ENCODE measurements at regions not wholly inside any gene's neighbourhood (a gene's known extent, or its start where the extent isn't known, plus 50 kb on each side); places are given as distances from the start of the nearest gene placed in this dataset.
A peak's percentile ranks its signal among the peaks of the same experiment; 100 is the strongest.

- no peaks in the 10 kb centered on the region for H4K20me1 ChIP-seq (ENCODE audit: control insufficient read depth, insufficient read depth, insufficient read length)
- H2AFZ ChIP-seq (ENCODE audit: low read length): no peak overlapping the region
- H4K91ac ChIP-seq (ENCODE audit: insufficient read length, low read depth, low read length): no peak overlapping the region
- H3K79me1 ChIP-seq (ENCODE audit: insufficient read depth, low read depth, low read length, poor library complexity, severe bottlenecking): no peaks in the 10 kb centered on the region
- H4K8ac ChIP-seq (replicated peaks; ENCODE audit: insufficient read length, low read depth, low read length): no peak overlapping the region
- H2BK20ac ChIP-seq (ENCODE audit: low read depth, low read length, poor library complexity, severe bottlenecking): no peak overlapping the region
- H3K4me2 ChIP-seq (ENCODE audit: insufficient read depth, insufficient read length, low read length): no peak overlapping the region
- no peak overlapping the region for H2BK120ac ChIP-seq (ENCODE audit: low read depth, low read length, poor library complexity, severe bottlenecking)
- no CpG with 5 or more reads among the region's 9 CpGs for WGBS (ENCODE audit: extremely low coverage, insufficient read length, low lambda C conversion rate)
- H2BK12ac ChIP-seq (ENCODE audit: insufficient read length, low read depth, low read length): no peak overlapping the region
- no peaks in the 10 kb centered on the region for H3K23me2 ChIP-seq (ENCODE audit: insufficient read length, low read depth, low read length, poor library complexity, severe bottlenecking)
- Mint-ChIP-seq H3K36me3 (ENCODE audit: insufficient read depth in 1 of 3, low read depth in 3 of 3) (no peaks in the 10 kb centered on the region), H3K27me3 (ENCODE audit: low read depth) (no peaks in the 10 kb centered on the region; the same call in 1 of the 2 replicates), H3K4me3 (no peak overlapping the region), H3K4me1 (peaks cover 27 to 48% of the 10 kb centered on the region in 2 experiments), H3K27ac (peak overlapping the region; percentile 62 to 93 (median 68); a peak in 6 of 7 replicates), H3K9me3 (no peaks in the 10 kb centered on the region)
- H3K79me2 ChIP-seq (ENCODE audit: insufficient read depth, low read length): no peaks in the 10 kb centered on the region
- no peak overlapping the region for H2BK15ac ChIP-seq (ENCODE audit: low read depth, low read length)
- H3K27me3 ChIP-seq (ENCODE audit: insufficient read depth, low read length): no peaks in the 10 kb centered on the region
- no peak overlapping the region for H3K4ac ChIP-seq (ENCODE audit: low read depth, low read length)
- no peak overlapping the region for H3K27ac ChIP-seq (ENCODE audit: insufficient read length, low read depth, low read length)
- no peak overlapping the region for H2BK5ac ChIP-seq (ENCODE audit: insufficient read length, low read length)
- H3K56ac ChIP-seq (ENCODE audit: insufficient read length, low read depth, low read length): no peak overlapping the region
- no peak overlapping the region for H4K5ac ChIP-seq (ENCODE audit: insufficient read length, low read depth, low read length)
- no peak overlapping the region for H3K9ac ChIP-seq (ENCODE audit: extremely low read depth, insufficient read length, low read length)
- H3K18ac ChIP-seq (ENCODE audit: insufficient read length, low read depth, low read length): no peak overlapping the region
- no peak overlapping the region for H2AK5ac ChIP-seq (ENCODE audit: insufficient read length, low read length)
- DNase-seq: peak; percentile 38
- H3K14ac ChIP-seq (ENCODE audit: insufficient read depth, low read length): 0 out of 2 replicates have a peak overlapping the region, but pooled peaks have one; percentile 14
- no peaks in the 10 kb centered on the region for H3K9me3 ChIP-seq (ENCODE audit: control insufficient read depth, low read depth, low read length)
- H3T11ph ChIP-seq (ENCODE audit: low read length): no peak overlapping the region
- no peak overlapping the region for H3K23ac ChIP-seq (ENCODE audit: insufficient read length, low read depth, low read length)
- H3K4me1 ChIP-seq (ENCODE audit: insufficient read depth, low read length): peaks cover 5% of the 10 kb centered on the region; the same call in 1 of the 2 replicates
- no peak for TF ChIP-seq CTCF (conservative IDR thresholded peaks at IDR 0.05)
Observed at GRCh38 chr3:72692990-72693389, 155.3 kb downstream of the SHQ1 start.

Data from H9 (cell line).